Lung (tissue), 11 donors: ENCODE measurements at regions not wholly inside any gene's neighbourhood (a gene's known extent, or its start where the extent isn't known, plus 50 kb on each side); places are given as distances from the start of the nearest gene placed in this dataset.

Source experiments
- ATAC-seq: fragments of 200-7000 bp; cut with Tn5 transposase; one replicate; pipeline ENCODE4 v1.9.1; 2020; ENCODE audit warnings: moderate number of reproducible peaks; ENCODE audit not compliant: insufficient read depth, low FRiP score
- DNase-seq, 3 donors: peaks; one replicate each; pipeline ENCODE4 v3.0.0-alpha.2; 2013 to 2017
- H3K27ac ChIP-seq, 2 donors: one replicate each; pipeline ENCODE4 v1.5.1; 2013; ENCODE audit warnings: mild to moderate bottlenecking in 2 of 2, moderate library complexity in 2 of 2, control low read depth in 1 of 2, inconsistent platforms in 1 of 2, low read depth in 1 of 2, low read length in 1 of 2
- H3K27me3 ChIP-seq, 3 donors: one replicate each; pipeline ENCODE4 v1.5.1; 2013; ENCODE audit warnings: low read length in 2 of 3; ENCODE audit not compliant: control insufficient read depth in 3 of 3, insufficient read depth in 3 of 3
- H3K36me3 ChIP-seq, 4 donors: one replicate each; pipeline ENCODE4 v1.5.1; 2013; ENCODE audit warnings: low read length in 4 of 4, mild to moderate bottlenecking in 1 of 4, moderate library complexity in 1 of 4; ENCODE audit not compliant: control insufficient read depth in 4 of 4, insufficient read depth in 4 of 4
- H3K4me1 ChIP-seq, 5 donors: one replicate each; pipeline ENCODE4 v1.5.1; 2013; ENCODE audit warnings: low read length in 5 of 5, mild to moderate bottlenecking in 2 of 5, moderate library complexity in 1 of 5; ENCODE audit not compliant: control insufficient read depth in 5 of 5, insufficient read depth in 5 of 5
- H3K4me3 ChIP-seq: one replicate; pipeline ENCODE4 v1.5.1; 2013; ENCODE audit warnings: mild to moderate bottlenecking, control low read depth, moderate library complexity
- H3K9ac ChIP-seq, 2 donors: one replicate each; pipeline ENCODE4 v1.5.1; 2013; ENCODE audit warnings: low read length in 2 of 2, control low read depth in 1 of 2; ENCODE audit not compliant: insufficient read depth in 1 of 2
- H3K9me3 ChIP-seq, 4 donors: one replicate each; pipeline ENCODE4 v1.5.1; 2013; ENCODE audit warnings: low read length in 3 of 4, mild to moderate bottlenecking in 1 of 4, moderate library complexity in 1 of 4; ENCODE audit not compliant: control insufficient read depth in 4 of 4, insufficient read depth in 3 of 4
- WGBS, 2 donors: extraction: QIAGEN DNeasy Blood & Tissue Kit; methylation state at CpG; one replicate each; pipeline ENCODE4 v1.1.7; 2013; 5-methylcytosine and 5-hydroxymethylcytosine counted together
- TF ChIP-seq, protein P1 (sequence below): IDR thresholded peaks from 2 replicates; pipeline ENCODE4 v1.5.1; 2012; ENCODE audit warnings: mild to moderate bottlenecking; ENCODE audit errors: control extremely low read depth, extremely low read depth
- donor health status: control.
- donor health status: control.
- donor health status: Bipolar disorder and iron deficiency.
- donor health status: healthy.
- donor health status: DM: yes; HTN: yes; CAD: no.

DNA sequence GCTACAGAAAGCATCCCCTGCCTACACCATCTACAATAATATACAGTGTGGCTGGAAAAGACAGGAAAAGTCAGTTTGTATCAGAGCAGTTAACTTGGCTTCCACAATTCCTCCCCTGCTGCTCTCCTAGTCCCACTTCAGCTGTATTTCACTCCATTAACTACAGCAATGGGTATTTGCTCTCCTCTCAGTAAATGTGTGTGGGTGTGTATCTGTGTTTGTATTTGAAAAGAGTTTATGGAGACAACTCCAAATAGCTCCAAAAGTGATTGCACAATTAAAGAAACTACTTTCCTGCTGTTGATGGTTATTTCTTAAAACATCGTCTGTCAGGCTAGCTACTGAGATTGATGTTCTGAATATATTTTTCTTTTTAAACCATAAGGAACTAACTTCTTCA is 333.7 kb upstream of the FIGN start:
- DNase-seq (no peak), ATAC-seq (peak; percentile 41)
- WGBS, 2 donors, result 52 to 82% methylated on average over 1 of the region's 1 CpG
- TF ChIP-seq, protein P1, sequence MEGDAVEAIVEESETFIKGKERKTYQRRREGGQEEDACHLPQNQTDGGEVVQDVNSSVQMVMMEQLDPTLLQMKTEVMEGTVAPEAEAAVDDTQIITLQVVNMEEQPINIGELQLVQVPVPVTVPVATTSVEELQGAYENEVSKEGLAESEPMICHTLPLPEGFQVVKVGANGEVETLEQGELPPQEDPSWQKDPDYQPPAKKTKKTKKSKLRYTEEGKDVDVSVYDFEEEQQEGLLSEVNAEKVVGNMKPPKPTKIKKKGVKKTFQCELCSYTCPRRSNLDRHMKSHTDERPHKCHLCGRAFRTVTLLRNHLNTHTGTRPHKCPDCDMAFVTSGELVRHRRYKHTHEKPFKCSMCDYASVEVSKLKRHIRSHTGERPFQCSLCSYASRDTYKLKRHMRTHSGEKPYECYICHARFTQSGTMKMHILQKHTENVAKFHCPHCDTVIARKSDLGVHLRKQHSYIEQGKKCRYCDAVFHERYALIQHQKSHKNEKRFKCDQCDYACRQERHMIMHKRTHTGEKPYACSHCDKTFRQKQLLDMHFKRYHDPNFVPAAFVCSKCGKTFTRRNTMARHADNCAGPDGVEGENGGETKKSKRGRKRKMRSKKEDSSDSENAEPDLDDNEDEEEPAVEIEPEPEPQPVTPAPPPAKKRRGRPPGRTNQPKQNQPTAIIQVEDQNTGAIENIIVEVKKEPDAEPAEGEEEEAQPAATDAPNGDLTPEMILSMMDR, result no peak
- no peak overlapping the region for H3K4me3 ChIP-seq
- H3K4me1 ChIP-seq, result peaks cover 0 to 6% (median 0%) of the 10 kb centered on the region in 5 donors
- H3K9ac ChIP-seq, result no peak overlapping the region
- no peak overlapping the region for H3K27ac ChIP-seq
- no peaks in the 10 kb centered on the region for H3K9me3 ChIP-seq
- H3K36me3 ChIP-seq, result no peaks in the 10 kb centered on the region
- no peaks in the 10 kb centered on the region for H3K27me3 ChIP-seq

DNA sequence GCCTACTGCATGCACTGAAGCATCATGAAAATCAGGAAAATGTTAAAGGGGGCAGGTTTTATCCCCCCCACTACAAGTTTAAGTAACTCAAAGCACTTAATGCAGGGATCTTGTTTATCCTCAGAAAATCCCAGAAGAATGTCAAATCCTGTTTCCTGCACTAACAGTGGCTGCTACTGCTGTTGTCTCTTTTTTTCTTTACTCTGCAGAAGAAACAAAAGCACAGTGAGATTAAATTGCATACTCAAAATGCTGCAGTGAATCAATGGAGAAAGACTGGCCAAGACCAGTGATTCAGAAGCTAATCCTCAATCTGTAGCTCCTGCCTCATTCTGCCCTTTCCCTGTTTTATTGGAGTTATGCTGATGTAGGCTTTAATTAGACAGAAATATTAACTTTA is 332.3 kb upstream of the FIGN start:
- Histone ChIP-seq H3K4me1 (peaks cover 0 to 6% (median 0%) of the 10 kb centered on the region in 5 donors), H3K27ac (no peak overlapping the region), H3K27me3 (no peaks in the 10 kb centered on the region), H3K9ac (no peak overlapping the region), H3K9me3 (no peaks in the 10 kb centered on the region), H3K36me3 (no peaks in the 10 kb centered on the region), H3K4me3 (no peak overlapping the region)
- no peak for ATAC-seq
- DNase-seq, result no peak
- TF ChIP-seq, protein P1, result no peak

DNA sequence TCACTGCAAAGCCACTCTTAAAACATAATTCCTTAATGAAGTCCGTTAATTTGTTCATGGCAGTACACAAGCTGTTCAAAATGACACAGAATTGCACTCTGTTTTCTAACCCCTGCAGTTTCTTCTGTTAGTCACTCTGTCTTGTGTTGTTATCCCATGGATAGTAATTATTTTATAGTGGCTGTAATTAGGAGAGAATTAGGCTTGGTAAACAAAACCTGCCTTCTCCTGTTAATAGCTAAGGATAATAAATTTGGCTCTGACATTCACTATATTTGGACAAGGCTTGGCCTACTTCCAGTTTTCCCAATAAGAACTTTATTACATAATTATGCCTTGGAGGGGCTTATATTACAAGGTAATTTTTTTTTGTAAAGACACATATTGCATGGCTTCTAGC is 330.3 kb upstream of the FIGN start:
- Histone ChIP-seq H3K4me1 (peaks cover 0 to 6% (median 0%) of the 10 kb centered on the region in 5 donors), H3K27me3 (no peaks in the 10 kb centered on the region), H3K36me3 (no peaks in the 10 kb centered on the region), H3K27ac (no peak overlapping the region), H3K9me3 (no peaks in the 10 kb centered on the region), H3K9ac (no peak overlapping the region), H3K4me3 (no peak overlapping the region)
- 79 to 81% methylated on average over 1 of the region's 1 CpG for WGBS, 2 donors
- TF ChIP-seq, protein P1, result no peak
- DNase-seq (no peak), ATAC-seq (no peak)

DNA sequence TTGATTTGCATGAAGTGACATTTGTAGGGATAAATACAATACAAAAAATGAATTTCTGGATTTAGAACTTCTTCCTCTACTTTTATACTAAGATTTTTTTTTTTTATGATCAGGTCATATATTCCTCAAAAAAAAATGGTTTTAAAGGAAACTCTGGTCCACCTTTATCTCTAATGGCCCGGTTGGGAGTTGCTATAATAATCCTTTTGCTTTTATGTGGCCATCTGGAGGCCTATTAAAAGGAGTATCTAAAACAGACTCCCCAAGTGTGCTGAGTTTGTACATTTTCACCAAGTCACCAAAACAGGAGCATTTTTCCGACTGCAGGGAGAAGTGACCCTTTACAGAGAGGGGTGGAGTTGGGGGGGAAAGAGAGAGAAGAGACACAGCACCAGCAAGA is 329.2 kb upstream of the FIGN start:
- TF ChIP-seq, protein P1, result no peak
- Histone ChIP-seq H3K4me1 (peaks cover 0 to 6% (median 0%) of the 10 kb centered on the region in 5 donors), H3K27ac (no peak overlapping the region), H3K36me3 (no peaks in the 10 kb centered on the region), H3K9ac (no peak overlapping the region), H3K9me3 (no peaks in the 10 kb centered on the region), H3K4me3 (no peak overlapping the region), H3K27me3 (no peaks in the 10 kb centered on the region)
- DNase-seq (no peak), ATAC-seq (no peak)
- 77 to 84% methylated on average over 2 of the region's 2 CpGs for WGBS, 2 donors
